EL (cell line): ENCODE measurements at regions not wholly inside any gene's neighbourhood (a gene's known extent, or its start where the extent isn't known, plus 50 kb on each side); places are given as distances from the start of the nearest gene placed in this dataset.

Experiments
- DNase-seq: peaks from one replicate; pipeline ENCODE4 v3.0.0-alpha.2; 2016

DNA sequence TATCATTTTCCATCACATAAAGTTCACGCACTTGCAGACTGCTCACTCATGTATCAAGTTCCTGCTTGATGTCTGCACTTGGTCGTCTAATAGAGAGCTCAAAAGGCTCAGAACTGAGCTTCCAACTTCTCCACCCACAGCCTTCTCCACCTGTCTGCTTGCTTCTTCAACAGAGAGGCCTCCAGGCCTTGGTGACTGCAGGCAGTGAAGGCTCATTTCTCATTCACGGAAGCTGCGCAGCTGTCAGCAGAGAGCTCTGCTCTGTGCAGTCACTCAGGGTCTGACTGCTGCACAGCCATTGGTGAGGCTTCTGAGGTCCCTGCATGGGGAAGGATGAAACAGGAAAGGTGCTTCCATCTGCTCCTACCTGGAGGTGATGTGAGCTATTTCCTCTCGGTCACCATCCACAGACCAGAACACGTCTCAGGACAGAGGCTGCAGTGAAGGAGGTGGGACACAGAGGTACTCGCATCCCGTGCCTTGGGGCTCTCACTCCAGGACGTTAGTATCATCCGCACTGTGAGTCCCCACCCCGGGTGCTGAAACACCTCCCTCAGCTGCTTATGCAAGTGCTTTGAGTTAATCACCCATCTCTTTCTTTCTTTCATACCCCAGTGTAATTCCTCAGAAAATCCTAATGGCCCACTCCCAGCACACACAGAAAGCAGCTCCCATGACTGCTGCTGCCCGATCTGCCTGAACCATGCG is 126.2 kb downstream of the TMEM18 start:
- DNase-seq = no peak

DNA sequence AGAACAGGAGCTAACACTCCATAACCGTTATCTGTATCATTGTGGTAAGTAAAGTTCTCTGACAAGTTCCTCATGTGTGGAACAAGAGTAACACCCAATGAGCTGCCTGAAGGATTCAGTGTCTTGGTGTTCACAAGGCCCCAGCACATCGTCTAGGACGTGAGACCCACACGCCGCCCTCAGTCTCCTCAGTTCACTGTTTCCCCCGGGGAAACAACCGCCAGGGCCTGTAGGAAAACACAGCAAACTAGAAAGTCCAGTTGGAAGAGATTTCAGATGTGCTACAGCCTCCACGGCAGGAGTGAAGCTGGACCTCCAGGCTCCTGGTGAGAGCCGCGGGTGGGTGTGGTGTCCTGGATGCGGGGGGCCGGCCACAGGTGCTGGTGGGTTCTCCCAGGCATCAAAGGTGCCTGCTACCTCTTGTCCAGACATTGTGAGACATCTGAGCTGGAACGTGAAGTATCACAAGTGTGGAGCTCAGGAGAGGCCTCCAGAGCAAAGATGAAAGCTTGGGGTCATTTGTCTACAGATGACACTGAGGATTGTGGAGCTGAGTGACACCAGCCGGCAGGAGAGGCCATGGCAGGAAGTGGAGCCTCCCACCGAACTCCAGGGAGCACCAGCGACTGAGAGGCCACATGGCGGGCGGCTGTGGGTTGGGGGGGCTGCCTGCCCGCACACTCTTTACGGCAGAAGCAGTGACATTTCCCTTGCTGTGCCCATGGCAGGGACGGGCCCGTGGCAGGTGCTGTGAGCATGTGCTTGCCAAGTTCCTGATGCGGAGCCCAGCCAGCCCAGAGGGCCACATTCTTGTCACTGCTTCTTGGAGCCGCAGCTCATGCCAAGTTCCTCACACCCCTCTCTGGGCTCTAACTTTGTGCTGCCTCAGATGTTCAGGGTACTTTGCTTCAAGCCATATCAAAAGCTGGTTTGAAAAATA is 131.2 kb downstream of the TMEM18 start:
- DNase-seq = no peak

DNA sequence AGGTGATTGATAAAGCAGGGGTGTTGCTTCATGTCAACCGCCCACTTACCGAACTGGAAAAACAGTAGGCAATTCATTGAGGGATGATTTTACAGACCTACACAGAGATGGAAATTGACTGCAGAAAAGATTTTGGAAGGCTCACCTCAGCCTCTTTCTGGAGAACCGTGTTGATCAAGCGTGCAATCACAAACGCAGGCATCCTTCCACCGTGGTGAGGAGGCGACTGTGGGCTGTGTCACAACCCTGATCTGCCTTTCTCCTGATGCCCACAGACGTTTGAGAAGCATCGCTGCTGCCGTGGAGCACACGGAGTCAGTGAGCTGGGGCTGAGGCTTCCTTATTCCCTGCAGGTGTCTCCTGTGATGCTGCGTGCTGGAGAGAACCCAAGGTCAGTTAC is 132.0 kb downstream of the TMEM18 start:
- DNase-seq = no peak

DNA sequence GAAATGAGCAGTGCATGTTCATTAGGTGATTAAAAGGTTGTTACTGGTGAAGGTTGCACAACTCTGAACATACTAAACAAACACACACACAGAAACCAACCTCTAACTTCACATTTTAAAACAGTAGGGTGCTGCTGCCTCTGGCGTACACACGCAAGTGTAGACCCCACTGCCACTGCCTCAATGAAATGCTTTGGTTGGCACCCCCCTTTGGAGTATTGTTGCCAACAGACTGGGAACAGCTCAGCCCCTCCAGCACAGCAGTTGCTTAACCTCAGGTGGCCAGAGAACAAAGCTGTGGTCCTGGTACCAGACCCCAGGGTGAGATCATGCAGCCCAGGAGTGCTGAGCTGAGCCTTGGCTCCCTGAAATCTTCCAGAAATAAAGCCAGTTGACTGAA is 138.6 kb downstream of the TMEM18 start:
- DNase-seq = no peak

DNA sequence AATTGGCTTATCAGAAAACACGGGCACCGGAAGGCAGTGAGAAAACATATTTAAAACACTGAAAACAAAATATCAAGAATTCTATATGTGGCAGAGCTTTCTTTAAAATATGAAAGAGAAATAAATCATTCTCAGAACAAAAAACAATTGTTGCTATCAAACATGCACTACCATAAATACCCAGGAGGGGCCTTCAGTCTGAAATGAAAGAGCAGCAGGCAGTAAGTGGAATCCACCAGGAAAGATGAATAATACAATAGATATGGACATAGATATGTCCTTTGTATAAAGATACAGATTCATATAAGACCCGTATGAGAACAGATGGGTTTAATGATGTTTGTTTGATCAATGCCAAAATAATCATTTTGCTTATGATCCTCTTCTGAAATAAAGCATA is 142.0 kb downstream of the TMEM18 start:
- no peak for DNase-seq

DNA sequence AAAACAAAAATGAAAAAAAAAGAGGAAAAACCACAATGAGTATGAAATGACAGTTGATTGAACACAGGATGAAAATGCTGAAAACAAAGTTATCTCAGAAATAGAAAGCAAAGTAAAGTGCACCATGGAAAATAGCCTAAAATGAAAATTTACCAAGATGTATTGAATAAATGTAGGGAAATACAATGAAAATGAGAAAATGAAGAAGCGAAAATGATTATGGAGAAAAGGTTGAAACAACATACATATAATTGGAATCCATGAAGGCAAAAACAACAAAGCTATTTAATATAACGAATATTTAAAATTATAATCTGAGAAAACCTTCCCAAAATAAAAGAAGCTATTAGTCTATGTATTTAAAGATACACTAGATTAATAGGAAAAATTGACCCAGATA is 147.4 kb downstream of the TMEM18 start:
- DNase-seq = no peak

DNA sequence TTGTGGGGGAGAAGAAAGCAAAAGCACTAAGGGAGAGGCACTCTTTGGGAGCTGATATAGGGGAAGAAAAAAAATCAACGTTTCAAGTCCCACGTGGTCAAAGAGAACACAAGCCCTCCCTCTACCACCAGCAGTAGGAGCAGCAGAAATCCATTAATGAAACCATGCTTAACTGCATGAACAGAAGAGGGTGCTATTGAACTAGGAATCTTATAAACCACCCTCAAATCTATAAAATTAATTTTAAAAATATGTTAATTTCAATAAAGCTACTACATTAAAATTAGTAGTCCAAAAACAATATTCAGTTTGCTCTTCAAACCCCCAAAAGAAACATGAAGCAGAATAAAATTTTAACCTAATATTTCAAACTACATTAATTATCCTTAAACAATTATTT is 147.8 kb downstream of the TMEM18 start:
- DNase-seq = no peak

DNA sequence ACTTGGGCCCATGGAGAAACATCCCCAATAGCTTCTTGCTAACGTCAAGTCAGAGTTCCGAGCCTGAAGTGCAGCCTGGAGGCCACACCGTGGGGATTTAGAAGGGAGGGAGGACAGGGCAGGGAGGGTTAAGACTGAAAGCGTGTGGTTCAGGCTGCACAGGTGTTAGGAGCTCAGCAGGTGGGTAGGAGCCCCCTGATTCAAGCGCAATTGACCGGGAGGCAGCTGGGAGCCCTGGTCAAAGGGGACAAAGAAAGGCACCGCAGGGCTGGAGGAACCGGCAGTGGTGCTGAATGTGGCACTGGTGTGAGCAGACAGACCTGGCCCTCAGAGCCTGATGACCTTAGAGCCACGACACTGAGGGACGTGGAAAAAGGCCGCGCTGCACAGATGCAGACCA is 149.6 kb downstream of the TMEM18 start:
- no peak for DNase-seq

DNA sequence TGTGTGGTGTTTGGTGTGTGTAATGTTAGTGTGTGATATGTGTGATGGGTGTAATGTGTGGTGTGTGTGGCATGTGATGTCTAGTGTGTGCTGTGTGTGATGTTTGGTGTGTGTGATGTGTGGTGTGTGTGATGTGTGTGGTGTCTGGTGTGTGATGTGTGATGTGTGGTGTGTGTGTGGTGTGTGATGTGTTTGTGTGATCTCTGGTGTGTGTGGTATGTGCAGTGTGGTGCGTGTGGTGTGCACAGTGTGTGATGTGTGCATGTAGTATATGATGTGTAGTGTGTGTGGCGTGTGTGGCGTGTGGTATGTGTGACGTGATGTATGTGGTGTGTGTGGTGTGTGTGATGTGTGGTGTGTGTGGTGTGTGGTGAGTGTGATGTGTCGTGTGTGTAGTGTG is 150.3 kb downstream of the TMEM18 start:
- DNase-seq = no peak

DNA sequence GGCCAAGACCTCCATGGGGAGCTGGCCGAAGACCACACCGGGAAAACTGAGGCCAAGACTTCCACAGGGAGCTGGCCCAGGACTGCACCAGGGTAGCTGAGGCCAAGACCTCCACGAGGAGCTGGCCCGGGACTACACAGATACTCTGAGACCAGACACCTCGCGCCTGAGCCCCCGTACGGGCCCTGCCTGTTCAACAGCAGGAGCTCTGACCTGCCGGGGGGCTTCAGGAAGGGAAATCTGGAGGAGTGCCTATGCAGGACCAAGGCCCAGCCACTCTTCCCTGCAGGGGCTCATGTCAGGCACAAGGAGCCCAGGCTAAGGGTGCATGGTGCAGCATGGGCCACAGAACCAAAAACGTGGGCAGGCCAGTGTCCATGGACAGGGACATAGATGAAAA is 151.6 kb downstream of the TMEM18 start:
- no peak for DNase-seq

DNA sequence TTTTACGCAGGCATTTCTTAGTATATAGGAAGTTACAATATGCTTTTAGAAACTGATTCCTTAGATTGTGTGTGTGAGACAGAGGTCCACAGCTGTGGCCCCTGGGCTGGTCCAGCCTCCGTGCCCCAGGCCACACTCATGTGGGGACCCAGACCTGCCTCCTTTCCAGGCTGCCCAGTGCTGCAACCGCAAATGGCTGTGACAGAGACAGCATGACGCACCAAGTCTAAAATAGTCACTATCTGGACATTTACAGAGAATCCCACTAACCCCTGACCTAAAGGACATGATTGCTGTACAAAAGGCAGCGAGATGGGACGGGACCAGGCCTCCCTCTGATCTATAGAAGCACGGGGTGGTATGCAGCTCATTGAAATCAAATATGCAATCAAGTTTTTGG is 152.2 kb downstream of the TMEM18 start:
- no peak for DNase-seq

DNA sequence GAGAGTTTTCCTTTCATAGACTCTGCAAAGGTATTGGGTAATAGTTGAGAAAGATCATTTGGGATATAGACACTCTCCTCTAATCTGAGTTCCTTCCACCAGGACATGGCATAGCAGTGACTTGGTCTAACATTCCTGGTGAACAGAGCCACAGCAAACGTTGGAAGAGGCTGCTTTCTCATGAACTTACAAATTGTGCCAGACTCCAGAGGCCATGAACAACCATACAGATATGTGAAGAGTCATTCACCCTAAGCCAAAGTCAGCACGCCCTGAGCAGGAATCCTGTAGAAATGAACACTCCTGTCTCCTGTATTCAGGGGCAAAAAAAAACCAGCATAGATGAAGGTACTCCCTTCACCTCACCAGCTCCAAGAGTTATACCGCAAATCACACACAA is 152.8 kb downstream of the TMEM18 start:
- no peak for DNase-seq

DNA sequence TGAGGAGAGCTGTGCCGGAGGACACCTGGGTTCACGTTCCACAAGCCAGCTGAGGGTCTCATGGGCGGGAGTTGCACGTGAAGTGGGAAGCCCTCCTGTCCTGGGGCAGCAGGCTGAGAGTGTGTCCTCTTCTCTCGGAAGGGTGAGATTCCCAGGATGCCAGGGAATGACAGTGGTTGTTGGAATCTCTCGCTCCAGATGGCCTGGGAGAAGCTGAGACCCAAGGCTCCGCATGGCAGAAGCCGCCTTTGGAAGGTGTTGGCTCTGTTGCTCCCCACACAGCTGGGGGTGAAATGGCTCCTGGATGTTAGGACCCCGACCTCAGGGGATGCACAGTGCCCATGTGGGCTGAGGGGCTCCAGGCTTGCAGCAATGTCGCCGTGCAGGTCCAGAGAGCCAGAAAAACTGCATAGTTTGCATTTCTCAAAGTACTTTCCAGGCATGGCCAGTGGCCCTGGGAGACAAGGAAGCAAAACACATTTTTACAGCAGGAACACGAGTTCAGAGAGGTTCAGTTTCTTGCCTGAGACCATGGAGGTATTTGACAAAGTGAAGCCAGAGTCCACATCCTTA is 153.4 kb downstream of the TMEM18 start:
- no peak for DNase-seq

DNA sequence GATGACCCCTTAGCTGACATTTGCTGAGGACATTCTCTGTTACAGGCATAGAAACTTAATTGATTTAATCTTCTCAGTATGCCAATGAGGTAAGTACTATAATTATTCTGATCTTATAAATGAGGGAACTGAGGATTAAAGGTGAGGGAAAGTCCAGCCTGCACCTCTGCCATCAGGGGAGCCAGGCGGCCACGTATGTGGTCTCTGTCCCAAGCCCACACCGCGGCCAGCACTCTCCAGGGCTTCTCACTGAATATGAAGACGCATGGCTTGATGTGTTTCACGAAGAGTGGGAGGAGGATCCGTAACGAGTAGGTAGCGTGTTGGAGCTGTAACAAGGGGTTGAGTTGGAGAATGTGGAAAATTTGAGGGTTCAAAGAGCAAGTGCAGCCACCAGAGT is 154.4 kb downstream of the TMEM18 start:
- DNase-seq = no peak

DNA sequence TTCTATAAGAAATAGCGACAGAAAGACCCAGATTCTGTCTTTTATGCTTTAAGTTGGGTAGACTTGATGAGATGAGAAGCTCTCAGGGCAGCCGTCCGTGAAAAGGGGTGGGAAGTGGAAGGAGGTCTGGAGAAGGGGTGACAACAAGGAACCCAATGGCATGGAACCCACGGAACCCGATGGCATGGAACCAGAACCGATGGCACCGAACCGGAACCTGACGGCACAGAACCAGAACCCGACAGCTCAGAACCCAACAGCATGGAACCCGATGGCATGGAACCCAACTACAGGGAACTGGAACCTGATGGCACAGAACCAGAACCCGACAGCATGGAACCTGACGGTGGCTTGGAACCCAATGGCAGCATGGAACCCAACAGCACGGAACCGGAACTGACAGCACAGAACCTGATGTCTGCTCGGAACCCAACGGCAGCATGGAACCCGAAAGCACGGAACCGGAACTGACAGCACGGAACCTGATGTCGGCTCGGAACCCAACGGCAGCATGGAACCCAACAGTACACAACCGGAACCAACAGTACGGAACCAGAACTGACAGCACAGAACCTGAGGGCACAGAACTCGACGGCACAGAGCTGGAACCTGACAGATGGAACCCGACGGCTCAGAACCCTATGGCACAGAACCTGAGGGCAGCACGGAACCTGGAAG is 155.2 kb downstream of the TMEM18 start:
- DNase-seq = no peak

DNA sequence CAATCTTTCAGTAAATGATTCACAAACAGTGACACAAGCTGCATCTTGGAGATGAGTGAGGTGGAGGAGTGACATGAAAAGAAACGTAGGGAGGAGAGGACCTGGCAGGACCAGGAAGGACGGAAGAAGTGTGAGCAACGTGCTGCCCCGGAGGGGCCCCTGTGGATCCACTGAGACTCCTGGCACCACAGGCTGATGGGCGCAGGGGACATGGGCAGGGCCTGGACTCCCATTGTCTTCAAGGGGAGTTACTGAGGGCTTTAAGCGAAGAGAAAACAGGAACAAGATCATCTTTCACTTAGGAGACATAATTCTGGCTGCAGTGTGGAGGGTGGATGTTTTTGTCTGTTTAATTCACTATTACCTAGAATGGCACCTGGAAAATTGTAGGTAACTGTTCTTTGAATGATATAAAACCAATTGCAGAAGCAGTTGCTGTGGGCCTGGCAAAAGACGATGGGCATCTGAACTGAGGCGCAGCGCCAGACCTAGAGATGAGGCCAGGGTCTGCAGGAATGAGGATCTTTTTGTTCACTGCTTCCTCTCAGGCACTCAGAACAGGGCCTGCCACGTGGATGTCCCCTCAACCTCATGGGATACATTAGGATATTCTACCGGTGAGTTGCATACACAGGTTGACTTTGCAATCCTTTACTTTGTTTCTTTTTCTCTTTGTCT is 156.4 kb downstream of the TMEM18 start:
- DNase-seq = no peak

DNA sequence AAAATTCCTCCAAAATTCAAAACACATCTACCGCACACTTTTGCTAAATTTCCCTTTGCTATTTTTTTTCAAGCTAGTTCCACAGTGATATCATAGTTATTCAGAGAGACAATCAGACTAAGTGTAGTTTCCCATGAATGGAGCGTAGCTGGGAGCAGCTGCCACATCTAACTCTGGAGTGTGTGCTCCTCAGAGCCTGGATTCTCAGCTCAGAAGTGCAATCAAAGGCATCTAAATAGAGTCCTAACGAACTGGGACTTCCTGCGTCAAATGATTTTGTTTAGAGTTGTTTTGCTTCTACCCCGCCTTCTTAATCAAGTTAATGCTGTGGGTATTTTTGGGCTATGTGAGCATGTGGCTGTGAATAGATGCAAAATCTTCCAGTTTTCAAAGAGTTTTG is 160.3 kb downstream of the TMEM18 start:
- DNase-seq = no peak

DNA sequence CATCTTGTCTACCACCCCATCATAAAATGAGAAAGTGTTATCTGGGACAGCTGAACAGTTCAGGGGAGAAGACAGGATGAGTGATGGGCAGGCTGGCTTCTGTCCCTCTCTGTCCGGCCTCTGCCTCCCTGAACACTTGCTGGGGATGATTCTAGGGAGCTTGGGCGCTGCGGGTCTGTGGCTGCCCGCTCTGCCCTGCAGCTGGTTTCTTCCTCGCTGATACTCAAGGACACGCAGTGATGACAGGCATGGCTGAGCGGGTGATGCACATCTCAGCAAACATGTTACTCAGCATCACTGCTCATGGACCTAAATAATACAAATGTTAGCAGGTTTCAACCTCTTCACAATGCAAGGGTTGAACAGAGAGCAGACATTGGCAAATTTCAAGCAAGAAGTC is 161.1 kb downstream of the TMEM18 start:
- no peak for DNase-seq

DNA sequence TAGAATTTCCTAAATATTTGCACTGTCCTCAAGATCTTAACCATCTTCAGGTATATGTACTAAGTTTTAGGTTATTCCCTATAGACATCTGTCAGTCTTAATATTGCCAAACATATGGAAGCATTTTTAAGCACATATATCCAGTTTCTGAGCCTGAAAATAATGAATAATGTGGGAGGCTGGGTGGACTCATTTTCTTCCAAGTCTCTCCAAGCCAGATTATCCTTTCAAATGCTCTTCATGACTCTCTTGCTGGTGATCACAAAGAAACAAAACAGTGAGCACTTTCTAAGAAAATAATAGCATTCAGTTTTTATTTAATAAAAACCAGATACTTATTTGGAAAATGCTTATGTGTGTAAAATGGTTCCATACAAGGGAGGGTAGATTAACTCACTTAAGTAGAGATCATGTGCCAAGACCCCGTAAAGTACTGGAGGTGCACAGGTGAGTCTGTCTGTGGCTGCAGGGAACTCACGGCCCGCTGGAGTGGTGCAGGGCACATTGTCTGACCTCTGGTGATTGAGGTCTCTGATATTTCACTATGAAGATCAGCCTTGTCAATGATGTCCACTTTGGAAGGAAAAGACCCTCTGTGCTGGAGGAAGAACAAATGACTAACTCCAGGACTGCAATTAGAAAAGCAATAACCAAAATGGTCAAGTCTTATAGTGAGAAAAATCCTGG is 161.6 kb downstream of the TMEM18 start:
- no peak for DNase-seq

DNA sequence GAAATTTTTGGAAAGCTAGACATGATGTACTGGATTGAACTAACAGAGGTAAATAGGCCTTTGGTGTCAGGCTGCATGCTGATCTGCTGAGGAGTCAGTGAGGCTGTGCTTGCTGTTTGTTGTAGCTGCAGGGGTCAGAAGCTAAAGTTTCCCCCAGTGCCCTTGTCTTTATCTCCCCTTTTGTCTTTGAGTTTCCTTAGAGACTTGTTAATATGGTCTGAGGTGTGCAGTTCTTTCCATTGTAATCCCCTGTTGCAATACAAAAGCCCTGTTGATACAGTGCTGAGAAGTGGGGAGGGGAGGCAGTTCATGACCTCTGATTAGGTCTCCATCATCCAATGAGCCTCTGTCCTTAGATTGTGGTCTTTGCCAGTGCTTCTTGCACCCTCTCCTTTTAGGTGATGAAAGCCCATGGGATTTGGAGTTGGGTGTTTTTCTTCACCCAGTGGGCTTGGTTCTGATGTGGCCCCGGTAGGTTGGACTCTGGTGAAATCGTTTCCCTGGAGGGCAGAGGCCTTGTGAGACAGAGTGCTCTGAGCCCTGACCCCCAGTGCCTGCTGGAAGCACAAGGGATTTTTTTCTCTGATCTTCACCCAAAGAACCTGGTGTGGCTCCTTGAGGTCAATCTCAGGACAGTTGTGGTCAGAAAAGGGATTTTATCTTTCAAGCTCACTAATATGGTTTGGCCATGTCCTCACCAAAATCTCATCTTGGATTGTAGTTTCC is 163.1 kb downstream of the TMEM18 start:
- no peak for DNase-seq

DNA sequence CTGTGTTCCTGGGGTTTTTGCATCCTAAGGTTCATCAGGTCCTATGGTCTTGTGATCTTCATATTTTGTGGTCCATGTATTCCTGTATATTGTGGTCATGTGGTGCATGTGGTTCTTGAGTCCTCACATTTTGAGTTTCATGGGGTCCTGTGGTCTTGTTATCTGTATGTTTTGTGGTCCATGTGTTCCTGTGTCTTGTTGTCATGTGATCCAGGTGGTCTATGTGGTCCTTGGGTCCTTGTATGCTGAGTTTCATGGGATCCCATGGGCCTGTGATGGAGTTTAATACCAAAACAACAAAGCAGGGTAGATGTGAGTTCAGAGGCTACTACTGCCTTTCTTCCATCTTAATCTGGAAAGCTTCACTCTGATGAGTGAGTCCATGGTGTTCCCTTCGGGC is 166.4 kb downstream of the TMEM18 start:
- no peak for DNase-seq

DNA sequence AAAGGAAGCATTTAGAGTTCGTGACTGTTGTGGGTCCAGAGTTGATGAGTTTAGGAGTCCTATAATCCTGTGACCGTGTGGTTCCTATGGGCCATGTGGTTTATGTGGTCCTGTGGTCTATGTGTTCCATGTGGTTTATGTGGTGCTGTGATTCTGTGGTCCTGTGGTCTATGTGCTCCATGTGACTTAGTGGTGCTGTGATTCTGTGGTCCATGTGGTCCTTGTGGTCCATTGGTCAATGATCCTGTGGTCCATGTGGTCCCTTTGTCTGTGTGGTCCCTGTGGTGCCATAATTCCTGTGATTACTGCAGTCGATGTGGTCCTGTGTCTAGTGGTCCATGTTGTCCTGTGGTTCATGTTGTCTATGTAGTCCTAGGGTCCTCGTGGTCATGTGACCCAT is 167.3 kb downstream of the TMEM18 start:
- no peak for DNase-seq
